Neuronal stem cell (in vitro differentiated cells): ENCODE measurements at regions not wholly inside any gene's neighbourhood (a gene's known extent, or its start where the extent isn't known, plus 50 kb on each side); places are given as distances from the start of the nearest gene placed in this dataset.

Experiments used
- DNase-seq: peaks from one replicate; pipeline ENCODE4 v3.0.0-alpha.2; 2013; ENCODE audit warnings: low spot score
- H2AFZ ChIP-seq: one replicate; pipeline ENCODE4 v1.6.1; 2013; ENCODE audit warnings: mild to moderate bottlenecking, low read length, inconsistent platforms
- H2AK5ac ChIP-seq: 2 replicates; pipeline ENCODE4 v1.6.1; 2013; ENCODE audit warnings: low read depth, mild to moderate bottlenecking, inconsistent platforms, low read length, moderate library complexity, mixed read lengths
- H2BK120ac ChIP-seq: 2 replicates; pipeline ENCODE4 v1.6.1; 2013; ENCODE audit warnings: low read depth, mild to moderate bottlenecking, inconsistent platforms, low read length, moderate library complexity, mixed read lengths
- H2BK12ac ChIP-seq: one replicate; pipeline ENCODE4 v1.6.1; 2013; ENCODE audit warnings: low read length, inconsistent platforms
- H2BK15ac ChIP-seq: 2 replicates; pipeline ENCODE4 v1.6.1; 2013; ENCODE audit warnings: mild to moderate bottlenecking, low read length, inconsistent platforms, mixed read lengths
- H2BK5ac ChIP-seq: one replicate; pipeline ENCODE4 v1.6.1; 2013; ENCODE audit warnings: inconsistent platforms, mild to moderate bottlenecking, low read length, moderate library complexity
- H3K14ac ChIP-seq: one replicate; pipeline ENCODE4 v1.6.1; 2013; ENCODE audit warnings: low read length, inconsistent platforms
- H3K18ac ChIP-seq: 2 replicates; pipeline ENCODE4 v1.6.1; 2013; ENCODE audit warnings: low read length, inconsistent platforms
- H3K23ac ChIP-seq: 2 replicates; pipeline ENCODE4 v1.6.1; 2013; ENCODE audit warnings: low read depth, mild to moderate bottlenecking, mixed read lengths, low read length, inconsistent platforms; ENCODE audit not compliant: poor library complexity
- H3K27ac ChIP-seq: replicated peaks from 3 replicates; pipeline ENCODE4 v1.5.1; 2013; ENCODE audit warnings: low read length, inconsistent platforms
- H3K27me3 ChIP-seq, 3 experiments: 2 replicates each; pipeline ENCODE4 v1.6.1; 2013; ENCODE audit warnings: low read length in 3 of 3, mild to moderate bottlenecking in 2 of 3, inconsistent platforms in 1 of 3, low read depth in 1 of 3, mixed read lengths in 1 of 3, moderate library complexity in 1 of 3; ENCODE audit not compliant: control insufficient read depth in 3 of 3, insufficient read depth in 3 of 3
- H3K36me3 ChIP-seq, 2 donors: replicated peaks in 1 of 2; 2 replicates each; pipeline ENCODE4 v1.6.1; 2013; ENCODE audit warnings: low read length in 2 of 2; ENCODE audit not compliant: control insufficient read depth in 2 of 2, insufficient read depth in 2 of 2
- H3K4ac ChIP-seq: 2 replicates; pipeline ENCODE4 v1.6.1; 2013; ENCODE audit warnings: inconsistent platforms, mild to moderate bottlenecking, low read length, moderate library complexity
- H3K4me1 ChIP-seq, 2 donors: 1 replicate in 1 of 2; 2 replicates in 1 of 2; pipeline ENCODE4 v1.6.1; 2013; ENCODE audit warnings: low read length in 2 of 2, low read depth in 1 of 2; ENCODE audit not compliant: control insufficient read depth in 2 of 2, insufficient read depth in 1 of 2
- H3K4me2 ChIP-seq: one replicate; pipeline ENCODE4 v1.6.1; 2013; ENCODE audit warnings: mild to moderate bottlenecking, low read length, inconsistent platforms; ENCODE audit not compliant: insufficient read depth, poor library complexity, severe bottlenecking
- H3K4me3 ChIP-seq, 2 donors: 2 replicates each; pipeline ENCODE4 v1.5.1; 2013; ENCODE audit warnings: low read length in 2 of 2, mild to moderate bottlenecking in 2 of 2, inconsistent platforms in 1 of 2, moderate library complexity in 1 of 2
- H3K79me1 ChIP-seq: one replicate; pipeline ENCODE4 v1.6.1; 2013; ENCODE audit warnings: low read depth, mild to moderate bottlenecking, inconsistent platforms, low read length, moderate library complexity
- H3K9ac ChIP-seq: one replicate; pipeline ENCODE4 v1.6.1; 2013; ENCODE audit warnings: mild to moderate bottlenecking, low read depth, low read length, inconsistent platforms; ENCODE audit not compliant: poor library complexity
- H3K9me3 ChIP-seq, 2 donors: replicated peaks in 1 of 2; 2 replicates each; pipeline versions ENCODE3 to v1.6.1; 2013; ENCODE audit warnings: low read length in 2 of 2, mild to moderate bottlenecking in 2 of 2, inconsistent platforms in 1 of 2, low read depth in 1 of 2, mixed read lengths in 1 of 2, moderate library complexity in 1 of 2; ENCODE audit not compliant: control insufficient read depth in 2 of 2, insufficient read depth in 1 of 2
- H4K8ac ChIP-seq: one replicate; pipeline ENCODE4 v1.6.1; 2013; ENCODE audit warnings: low read depth, mild to moderate bottlenecking, inconsistent platforms, low read length, moderate library complexity
- H4K91ac ChIP-seq: one replicate; pipeline ENCODE4 v1.6.1; 2013; ENCODE audit warnings: low read length, low read depth, mild to moderate bottlenecking, inconsistent platforms; ENCODE audit not compliant: poor library complexity
- WGBS, 2 donors: extraction: QIAGEN DNeasy Blood & Tissue Kit; methylation state at CpG; one replicate each; pipeline ENCODE4 v1.1.7; 2013; ENCODE audit warnings: missing lambda C conversion rate in 2 of 2, mixed read lengths in 1 of 2; ENCODE audit not compliant: insufficient read length in 2 of 2, insufficient replicate concordance in 1 of 2; ENCODE audit errors: extremely low coverage in 2 of 2; 5-methylcytosine and 5-hydroxymethylcytosine counted together

DNA sequence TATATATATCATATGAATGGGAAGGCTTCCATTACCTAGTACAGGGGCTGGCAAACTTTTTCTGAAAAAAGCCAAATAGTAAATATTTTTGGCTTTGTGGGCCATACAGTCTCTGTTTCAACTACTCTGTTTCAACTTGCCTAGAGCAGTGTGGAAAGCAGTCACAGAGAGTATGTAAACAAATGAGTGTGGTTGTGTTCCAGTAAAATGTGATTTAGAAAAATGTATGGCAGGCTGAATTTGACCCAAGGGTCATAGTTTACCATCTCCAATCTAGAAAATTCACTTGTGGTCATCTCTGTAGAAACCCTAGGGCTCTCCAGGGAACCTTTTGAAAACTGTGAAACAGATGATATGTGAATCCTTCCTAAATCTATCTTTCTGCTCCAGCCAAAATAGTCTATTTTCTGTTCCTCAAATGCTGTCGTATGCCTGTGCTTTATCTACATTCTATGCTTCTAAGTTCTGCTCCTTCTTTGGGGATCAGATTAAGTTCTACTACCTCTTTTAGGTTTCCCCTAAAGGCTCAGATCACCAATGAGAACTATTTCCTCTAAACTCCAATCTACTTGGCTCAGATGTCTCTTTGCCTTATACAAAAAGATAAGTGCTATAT is 356.2 kb downstream of the METTL15 start:
- H3K36me3 ChIP-seq, result no peaks in the 10 kb centered on the region
- H3K23ac ChIP-seq, result no peak overlapping the region
- no peak overlapping the region for H2AFZ ChIP-seq
- H2BK12ac ChIP-seq, result no peak overlapping the region
- no peaks in the 10 kb centered on the region for H3K27me3 ChIP-seq
- H2AK5ac ChIP-seq, result no peak overlapping the region
- H4K8ac ChIP-seq, result no peak overlapping the region
- H3K4me3 ChIP-seq, result no peak overlapping the region
- H4K91ac ChIP-seq, result no peak overlapping the region
- H2BK120ac ChIP-seq, result no peak overlapping the region
- no peak overlapping the region for H3K4me2 ChIP-seq
- H2BK15ac ChIP-seq, result no peak overlapping the region
- no CpG with 5 or more reads among the region's 1 CpG for WGBS, 2 donors
- H3K27ac ChIP-seq, result no peak overlapping the region
- peaks cover 0 to 9% of the 10 kb centered on the region in 2 donors for H3K4me1 ChIP-seq
- H3K18ac ChIP-seq, result no peak overlapping the region
- no peak overlapping the region for H3K4ac ChIP-seq
- no peak overlapping the region for H3K9ac ChIP-seq
- no peak overlapping the region for H2BK5ac ChIP-seq
- no peaks in the 10 kb centered on the region for H3K9me3 ChIP-seq
- no peaks in the 10 kb centered on the region for H3K79me1 ChIP-seq
- no peak overlapping the region for H3K14ac ChIP-seq
- DNase-seq, result no peak

DNA sequence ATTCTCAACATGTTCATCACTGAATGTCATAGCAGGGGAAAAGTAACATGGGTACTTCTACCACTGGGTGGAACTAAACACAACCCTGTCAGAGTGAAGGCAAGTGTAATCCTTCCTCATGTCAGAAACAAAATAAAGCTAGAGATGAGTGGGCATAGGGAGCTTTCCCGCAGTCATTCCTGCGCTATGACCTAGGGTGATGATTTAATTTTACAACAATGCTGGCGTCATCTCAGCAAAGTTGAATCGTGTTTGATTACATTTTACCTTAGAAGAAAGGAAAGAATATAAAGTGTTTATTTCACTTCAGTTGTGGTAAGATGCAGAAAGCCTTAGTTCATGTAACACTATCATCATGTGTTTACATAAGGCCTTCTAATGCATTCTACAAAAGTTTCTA is 355.6 kb downstream of the METTL15 start:
- DNase-seq, result no peak
- no peak overlapping the region for H3K9ac ChIP-seq
- H4K8ac ChIP-seq, result no peak overlapping the region
- H3K4ac ChIP-seq, result no peak overlapping the region
- no peaks in the 10 kb centered on the region for H3K27me3 ChIP-seq
- no peak overlapping the region for H2BK5ac ChIP-seq
- no peak overlapping the region for H3K27ac ChIP-seq
- no peaks in the 10 kb centered on the region for H3K79me1 ChIP-seq
- no peaks in the 10 kb centered on the region for H3K36me3 ChIP-seq
- H2AK5ac ChIP-seq, result no peak overlapping the region
- no peak overlapping the region for H2BK15ac ChIP-seq
- no peak overlapping the region for H2AFZ ChIP-seq
- no CpG with 5 or more reads among the region's 4 CpGs for WGBS, 2 donors
- no peak overlapping the region for H3K14ac ChIP-seq
- H3K23ac ChIP-seq, result no peak overlapping the region
- H3K18ac ChIP-seq, result no peak overlapping the region
- H2BK120ac ChIP-seq, result no peak overlapping the region
- peaks cover 0 to 9% of the 10 kb centered on the region in 2 donors for H3K4me1 ChIP-seq
- no peak overlapping the region for H2BK12ac ChIP-seq
- no peak overlapping the region for H4K91ac ChIP-seq
- H3K4me3 ChIP-seq, result no peak overlapping the region
- no peak overlapping the region for H3K4me2 ChIP-seq
- H3K9me3 ChIP-seq, result no peaks in the 10 kb centered on the region

DNA sequence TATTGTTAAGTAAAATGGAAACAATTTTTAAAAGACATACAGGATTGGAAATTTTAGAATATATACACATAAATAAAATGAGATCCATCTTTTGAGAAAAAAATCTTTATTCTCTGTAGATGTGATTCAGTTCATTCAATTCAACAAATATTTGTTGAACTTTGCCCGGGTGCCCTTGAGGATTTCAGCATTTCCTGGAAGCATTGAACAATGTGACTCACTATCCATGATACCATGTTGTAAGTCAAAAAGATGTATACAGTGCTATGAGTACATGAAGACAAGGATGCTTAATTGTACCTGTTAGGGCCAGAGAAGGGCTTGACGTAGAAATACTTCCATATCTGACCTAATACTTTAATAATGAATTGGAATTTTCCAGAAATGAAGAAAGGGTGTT is 353.7 kb downstream of the METTL15 start:
- DNase-seq, result no peak
- Histone ChIP-seq H3K4me3 (no peak overlapping the region), H4K91ac (no peak overlapping the region)

DNA sequence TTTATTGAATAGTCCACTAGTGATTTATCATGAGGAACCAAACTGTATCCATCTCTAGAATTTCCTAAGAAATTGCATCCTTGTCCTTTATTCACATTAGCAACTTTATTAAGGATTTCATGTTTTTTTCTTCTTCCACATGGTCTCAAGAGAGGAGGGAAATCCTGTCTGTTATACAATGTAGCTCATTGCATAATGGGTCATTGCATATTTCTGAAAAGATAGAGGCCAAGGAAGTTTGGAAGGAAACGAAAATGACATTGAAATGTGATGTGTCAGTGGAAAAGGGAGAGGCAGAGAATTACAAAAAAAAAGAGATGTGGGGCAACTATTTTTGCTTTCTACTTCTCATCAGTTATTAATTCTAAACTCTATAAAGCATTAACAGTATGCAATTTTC is 353.1 kb downstream of the METTL15 start:
- H3K9ac ChIP-seq, result no peak overlapping the region
- no peak overlapping the region for H2AFZ ChIP-seq
- H3K27ac ChIP-seq, result no peak overlapping the region
- no peak overlapping the region for H3K14ac ChIP-seq
- no peaks in the 10 kb centered on the region for H3K27me3 ChIP-seq
- WGBS, 2 donors, result no CpG with 5 or more reads among the region's 1 CpG
- H2BK12ac ChIP-seq, result no peak overlapping the region
- no peak overlapping the region for H2BK15ac ChIP-seq
- H3K23ac ChIP-seq, result no peak overlapping the region
- no peak overlapping the region for H3K4ac ChIP-seq
- H3K36me3 ChIP-seq, result no peaks in the 10 kb centered on the region
- no peak overlapping the region for H4K8ac ChIP-seq
- no peak overlapping the region for H2BK5ac ChIP-seq
- H4K91ac ChIP-seq, result no peak overlapping the region
- H2BK120ac ChIP-seq, result no peak overlapping the region
- peaks cover 0 to under 1% of the 10 kb centered on the region in 2 donors for H3K4me1 ChIP-seq
- no peak overlapping the region for H3K4me2 ChIP-seq
- no peak for DNase-seq
- H2AK5ac ChIP-seq, result no peak overlapping the region
- H3K4me3 ChIP-seq, result no peak overlapping the region
- no peaks in the 10 kb centered on the region for H3K9me3 ChIP-seq
- no peaks in the 10 kb centered on the region for H3K79me1 ChIP-seq
- H3K18ac ChIP-seq, result no peak overlapping the region

More for the DNA sequence above, 353.7 kb downstream of the METTL15 start:
- no peak overlapping the region for H2AK5ac ChIP-seq
- no peak overlapping the region for H2BK15ac ChIP-seq
- H4K8ac ChIP-seq, result no peak overlapping the region
- H2BK12ac ChIP-seq, result no peak overlapping the region
- H3K18ac ChIP-seq, result no peak overlapping the region
- H3K23ac ChIP-seq, result no peak overlapping the region
- no peak overlapping the region for H2AFZ ChIP-seq
- no peak overlapping the region for H3K4me2 ChIP-seq
- no peaks in the 10 kb centered on the region for H3K9me3 ChIP-seq
- H3K14ac ChIP-seq, result no peak overlapping the region
- H2BK120ac ChIP-seq, result no peak overlapping the region
- no peaks in the 10 kb centered on the region for H3K79me1 ChIP-seq
- no peak overlapping the region for H3K9ac ChIP-seq
- no peak overlapping the region for H3K27ac ChIP-seq
- no peaks in the 10 kb centered on the region for H3K27me3 ChIP-seq
- H3K36me3 ChIP-seq, result no peaks in the 10 kb centered on the region
- peaks cover 0 to 3% of the 10 kb centered on the region in 2 donors for H3K4me1 ChIP-seq
- no CpG with 5 or more reads among the region's 2 CpGs for WGBS, 2 donors
- H3K4ac ChIP-seq, result no peak overlapping the region
- H2BK5ac ChIP-seq, result no peak overlapping the region
